ENCODE measurements at regions not wholly inside any gene's neighbourhood (a gene's known extent, or its start where the extent isn't known, plus 50 kb on each side); places are given as distances from the start of the nearest gene placed in this dataset.
"Not testable (repeated sequence)": the region's sequence is repeated elsewhere in the genome, so short reads cannot be mapped to it uniquely, and the experiment has no call there.

DNA sequence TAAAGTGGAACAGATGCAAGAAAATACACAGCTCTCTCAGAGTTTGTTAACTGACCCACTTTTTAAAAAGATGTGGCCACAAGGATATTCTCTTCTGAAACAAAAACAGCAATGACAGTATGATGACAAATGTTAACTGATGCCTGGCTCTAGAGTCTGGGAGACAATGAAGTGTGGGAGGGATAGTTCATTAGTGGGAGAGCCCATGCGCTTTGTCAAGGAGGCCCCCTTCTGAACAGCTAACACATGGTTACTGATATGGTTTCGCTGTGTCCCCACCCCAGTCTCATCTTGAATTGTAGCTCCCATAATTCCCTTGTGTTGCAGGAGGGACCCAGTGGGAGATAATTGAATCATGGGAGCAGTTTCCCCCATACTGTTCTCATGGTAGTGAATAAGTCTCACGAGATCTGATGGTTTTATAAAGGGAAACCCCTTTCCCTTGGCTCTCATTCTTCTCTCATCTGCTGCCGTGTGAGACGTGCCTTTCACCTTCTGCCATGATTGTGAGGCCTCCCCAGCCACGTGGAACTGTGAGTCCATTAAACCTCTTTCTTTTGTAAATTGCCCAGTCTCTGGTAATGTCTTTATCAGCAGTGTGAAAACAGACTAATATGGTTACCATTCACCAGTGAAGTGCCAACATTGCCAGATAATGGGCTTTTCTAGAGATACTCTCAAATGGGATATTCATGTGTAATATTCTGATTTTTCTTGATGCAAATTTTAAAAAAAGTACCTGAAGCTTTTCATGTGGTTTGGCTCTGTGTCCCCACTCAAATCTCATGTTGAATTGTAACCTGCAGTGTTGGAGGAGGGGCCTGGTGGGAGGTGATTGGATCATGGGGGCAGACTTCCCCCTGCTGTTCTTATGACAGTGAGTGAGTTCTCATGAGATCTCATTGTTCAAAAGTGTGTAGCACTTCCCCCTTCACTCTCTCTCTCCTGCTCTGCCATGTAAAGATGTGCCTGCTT is 435.8 kb downstream of the SHISA9 start:
- not testable (repeated sequence) for H3K27me3 ChIP-seq (ENCODE audit: control insufficient read depth, insufficient read depth, low read length); H3K4me1 ChIP-seq (ENCODE audit: control insufficient read depth, insufficient read depth, low read length); H3K9me3 ChIP-seq (ENCODE audit: control insufficient read depth, low read depth, low read length); H3K4me3 ChIP-seq (ENCODE audit: low read length); H3K36me3 ChIP-seq (ENCODE audit: control insufficient read depth, insufficient read depth, low read length); H3K27ac ChIP-seq (ENCODE audit: low read length); DNase-seq
- WGBS (ENCODE audit: insufficient coverage, low lambda C conversion rate): no CpG with 5 or more reads among the region's 6 CpGs

DNA sequence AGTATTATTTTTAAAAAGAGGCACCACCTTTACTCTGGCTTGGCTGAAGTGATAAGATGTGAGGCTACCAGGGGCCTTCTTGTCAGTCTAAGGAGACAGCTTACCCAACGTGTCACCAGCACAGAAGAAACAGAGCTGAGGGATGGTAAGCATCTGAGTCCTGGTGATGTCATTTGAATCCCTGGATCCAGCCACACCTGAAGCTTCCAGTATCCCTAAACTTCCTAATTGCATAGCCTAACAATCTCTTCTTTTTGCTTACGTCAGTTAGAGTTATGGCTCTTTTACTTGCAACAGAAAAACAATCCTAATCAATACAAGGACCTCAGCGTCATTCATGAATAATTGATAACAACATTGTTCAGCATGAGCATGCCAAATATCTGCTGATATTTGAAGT is 436.6 kb downstream of the SHISA9 start:
- 83% methylated on average over 1 of the region's 3 CpGs for WGBS (ENCODE audit: insufficient coverage, low lambda C conversion rate)
- Histone ChIP-seq H3K27me3 (ENCODE audit: control insufficient read depth, insufficient read depth, low read length) (no peaks in the 10 kb centered on the region), H3K9me3 (ENCODE audit: control insufficient read depth, low read depth, low read length) (no peaks in the 10 kb centered on the region), H3K4me3 (ENCODE audit: low read length) (no peak overlapping the region), H3K36me3 (ENCODE audit: control insufficient read depth, insufficient read depth, low read length) (no peaks in the 10 kb centered on the region), H3K4me1 (ENCODE audit: control insufficient read depth, insufficient read depth, low read length) (peaks cover 3% of the 10 kb centered on the region), H3K27ac (ENCODE audit: low read length) (no peak overlapping the region)
- no peak for DNase-seq

DNA sequence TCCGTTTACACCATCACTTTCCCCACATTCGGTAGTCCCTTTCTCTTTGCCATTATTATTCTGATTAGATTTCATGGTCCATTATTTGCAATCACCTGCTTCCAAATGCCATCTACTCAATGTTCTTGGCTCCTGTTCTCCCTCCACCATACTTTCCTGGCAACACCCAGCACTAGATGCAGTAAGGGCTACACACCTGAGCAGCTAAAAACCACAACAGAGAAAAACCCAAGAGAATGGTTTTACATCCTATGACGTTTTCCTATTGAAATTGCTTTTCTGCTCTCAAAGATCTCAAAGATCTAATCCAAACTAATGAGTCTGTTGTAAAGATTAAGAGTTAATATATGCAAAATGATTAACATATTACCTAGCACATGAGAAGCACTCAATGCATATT is 441.3 kb downstream of the SHISA9 start:
- H3K27ac ChIP-seq (ENCODE audit: low read length): no peak overlapping the region
- 78% methylated on average over 1 of the region's 3 CpGs for WGBS (ENCODE audit: insufficient coverage, low lambda C conversion rate)
- H3K36me3 ChIP-seq (ENCODE audit: control insufficient read depth, insufficient read depth, low read length): no peaks in the 10 kb centered on the region
- DNase-seq: no peak
- no peak overlapping the region for H3K4me3 ChIP-seq (ENCODE audit: low read length)
- H3K4me1 ChIP-seq (ENCODE audit: control insufficient read depth, insufficient read depth, low read length): peaks cover 3% of the 10 kb centered on the region
- H3K27me3 ChIP-seq (ENCODE audit: control insufficient read depth, insufficient read depth, low read length): no peaks in the 10 kb centered on the region
- no peaks in the 10 kb centered on the region for H3K9me3 ChIP-seq (ENCODE audit: control insufficient read depth, low read depth, low read length)

DNA sequence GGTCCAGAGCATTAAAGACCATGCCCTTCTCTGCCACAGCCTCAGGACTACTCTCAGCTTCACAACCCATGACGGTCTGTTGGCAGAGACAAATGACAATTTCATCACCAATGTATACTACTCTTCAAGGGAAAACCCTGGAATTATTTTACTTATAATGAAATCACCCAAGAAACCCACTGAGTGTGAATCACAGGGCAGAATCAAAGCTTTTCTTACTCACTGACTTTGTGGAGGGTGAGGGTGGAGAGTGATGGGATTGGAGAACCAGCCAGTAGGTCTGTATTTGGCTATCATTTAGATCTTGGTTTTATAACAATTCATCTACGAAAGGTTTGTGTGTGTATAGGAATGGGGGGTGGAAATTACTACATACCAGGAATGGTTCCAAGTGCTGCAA is 442.6 kb downstream of the SHISA9 start:
- WGBS (ENCODE audit: insufficient coverage, low lambda C conversion rate): 80% methylated on average over 1 of the region's 2 CpGs
- Histone ChIP-seq H3K4me3 (ENCODE audit: low read length) (no peak overlapping the region), H3K27ac (ENCODE audit: low read length) (no peak overlapping the region), H3K36me3 (ENCODE audit: control insufficient read depth, insufficient read depth, low read length) (no peaks in the 10 kb centered on the region), H3K4me1 (ENCODE audit: control insufficient read depth, insufficient read depth, low read length) (peaks cover 3% of the 10 kb centered on the region), H3K9me3 (ENCODE audit: control insufficient read depth, low read depth, low read length) (no peaks in the 10 kb centered on the region), H3K27me3 (ENCODE audit: control insufficient read depth, insufficient read depth, low read length) (no peaks in the 10 kb centered on the region)
- no peak for DNase-seq

DNA sequence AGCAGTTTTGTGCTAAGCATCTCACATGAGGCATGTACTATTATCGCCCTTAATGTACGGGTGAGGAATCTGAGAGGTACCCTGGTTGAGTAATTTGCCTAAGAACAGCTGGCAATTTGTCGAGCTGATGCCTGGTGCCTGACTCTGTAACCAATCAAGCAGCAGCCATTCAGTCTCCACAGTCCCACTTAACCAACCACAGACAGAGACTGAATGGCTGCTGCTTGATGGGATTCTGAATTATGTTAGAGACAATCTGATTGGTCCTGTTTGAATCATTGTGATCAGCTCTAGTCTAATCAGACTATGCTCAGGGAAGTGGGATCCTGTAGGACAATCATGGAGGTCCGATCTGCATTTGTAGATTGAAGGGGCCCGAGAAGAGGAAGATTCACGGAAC is 447.0 kb downstream of the SHISA9 start:
- Histone ChIP-seq H3K36me3 (ENCODE audit: control insufficient read depth, insufficient read depth, low read length) (no peaks in the 10 kb centered on the region), H3K4me1 (ENCODE audit: control insufficient read depth, insufficient read depth, low read length) (no peaks in the 10 kb centered on the region)
- 94% methylated on average over 3 of the region's 6 CpGs for WGBS (ENCODE audit: insufficient coverage, low lambda C conversion rate)

DNA sequence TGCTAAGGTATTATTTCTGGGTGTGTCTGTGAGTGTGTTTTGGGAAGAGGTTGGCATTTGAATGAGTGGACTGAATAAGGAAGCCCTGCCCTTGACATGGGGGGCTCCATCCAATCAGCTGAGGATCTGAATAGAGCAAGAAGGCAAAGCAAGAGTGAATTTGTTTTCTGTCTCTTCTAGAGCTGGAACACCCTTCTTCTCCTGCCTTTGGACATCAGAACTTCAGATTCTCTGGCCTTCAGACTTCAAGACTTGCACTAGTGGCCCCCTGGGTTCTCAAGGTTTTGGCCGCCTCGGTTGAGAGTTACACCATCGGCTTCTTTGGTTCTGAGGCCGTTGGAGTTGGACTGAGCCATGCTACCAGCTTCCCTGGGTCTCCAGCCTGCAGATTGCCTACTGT is 448.6 kb downstream of the SHISA9 start:
- H3K36me3 ChIP-seq (ENCODE audit: control insufficient read depth, insufficient read depth, low read length): no peaks in the 10 kb centered on the region
- no peak for DNase-seq
- no CpG with 5 or more reads among the region's 4 CpGs for WGBS (ENCODE audit: insufficient coverage, low lambda C conversion rate)

More for the DNA sequence above, 447.0 kb downstream of the SHISA9 start:
- no peak overlapping the region for H3K4me3 ChIP-seq (ENCODE audit: low read length)
- no peaks in the 10 kb centered on the region for H3K27me3 ChIP-seq (ENCODE audit: control insufficient read depth, insufficient read depth, low read length)
- no peaks in the 10 kb centered on the region for H3K9me3 ChIP-seq (ENCODE audit: control insufficient read depth, low read depth, low read length)
- H3K27ac ChIP-seq (ENCODE audit: low read length): no peak overlapping the region
- DNase-seq: no peak

DNA sequence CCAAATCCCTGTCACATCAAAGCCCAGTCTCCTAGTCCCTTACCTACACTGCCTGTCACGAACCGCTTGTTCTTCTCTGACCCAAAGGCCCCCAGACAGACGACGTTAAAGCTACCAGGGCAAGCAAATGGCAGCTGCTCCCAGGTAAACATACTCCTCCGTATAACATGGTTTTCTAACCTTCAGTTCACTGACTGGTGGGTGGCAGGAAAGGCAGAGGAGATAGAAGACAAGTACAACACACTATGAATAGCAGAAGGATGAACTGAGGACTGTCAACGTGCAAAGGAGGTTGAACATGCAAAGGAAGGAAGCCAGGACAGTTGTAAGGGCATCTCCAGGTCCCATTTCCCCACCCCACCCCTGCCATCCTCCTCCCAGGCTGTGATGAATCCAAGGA is 449.8 kb downstream of the SHISA9 start:
- H3K27ac ChIP-seq (ENCODE audit: low read length): no peak overlapping the region
- WGBS (ENCODE audit: insufficient coverage, low lambda C conversion rate): 80% methylated on average over 3 of the region's 6 CpGs

More for the DNA sequence above, 448.6 kb downstream of the SHISA9 start:
- no peaks in the 10 kb centered on the region for H3K9me3 ChIP-seq (ENCODE audit: control insufficient read depth, low read depth, low read length)
- no peaks in the 10 kb centered on the region for H3K27me3 ChIP-seq (ENCODE audit: control insufficient read depth, insufficient read depth, low read length)
- no peaks in the 10 kb centered on the region for H3K4me1 ChIP-seq (ENCODE audit: control insufficient read depth, insufficient read depth, low read length)
- no peak overlapping the region for H3K4me3 ChIP-seq (ENCODE audit: low read length)
- no peak overlapping the region for H3K27ac ChIP-seq (ENCODE audit: low read length)

DNA sequence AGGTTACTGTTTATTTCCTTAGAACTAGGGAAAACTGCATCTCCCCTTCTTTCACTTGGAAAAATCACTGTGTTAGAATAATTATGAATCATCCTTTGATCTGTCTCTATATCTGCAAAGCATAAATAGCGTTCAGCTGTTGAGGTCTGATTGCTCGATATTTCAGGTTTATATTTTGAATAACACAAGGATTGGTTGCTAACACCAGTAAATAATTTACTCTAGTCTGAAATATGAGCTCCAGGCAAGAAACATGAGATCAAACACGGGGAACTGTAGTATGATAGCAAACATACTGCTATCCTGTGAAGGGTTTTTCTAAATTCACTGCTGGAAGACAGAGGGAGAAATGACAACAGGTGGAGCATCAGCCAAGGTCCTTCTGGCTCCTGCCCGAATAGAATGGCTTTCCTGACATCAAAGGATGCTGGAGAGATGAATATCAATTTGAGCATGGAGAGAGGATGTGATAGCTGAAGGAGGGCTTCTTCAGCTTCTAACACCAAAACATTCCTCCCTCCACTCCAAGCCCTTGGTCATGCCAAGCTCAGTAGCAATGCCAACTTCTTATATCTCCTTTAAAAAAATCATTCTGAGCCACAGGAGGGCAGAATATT is 450.3 kb downstream of the SHISA9 start:
- H3K9me3 ChIP-seq (ENCODE audit: control insufficient read depth, low read depth, low read length): no peaks in the 10 kb centered on the region
- no peaks in the 10 kb centered on the region for H3K4me1 ChIP-seq (ENCODE audit: control insufficient read depth, insufficient read depth, low read length)
- WGBS (ENCODE audit: insufficient coverage, low lambda C conversion rate): 44% methylated on average over 2 of the region's 4 CpGs
- H3K36me3 ChIP-seq (ENCODE audit: control insufficient read depth, insufficient read depth, low read length): no peaks in the 10 kb centered on the region
- no peak for DNase-seq
- no peaks in the 10 kb centered on the region for H3K27me3 ChIP-seq (ENCODE audit: control insufficient read depth, insufficient read depth, low read length)
- H3K27ac ChIP-seq (ENCODE audit: low read length): no peak overlapping the region
- H3K4me3 ChIP-seq (ENCODE audit: low read length): no peak overlapping the region

More for the DNA sequence above, 449.8 kb downstream of the SHISA9 start:
- no peak for DNase-seq
- H3K36me3 ChIP-seq (ENCODE audit: control insufficient read depth, insufficient read depth, low read length): no peaks in the 10 kb centered on the region
- no peak overlapping the region for H3K4me3 ChIP-seq (ENCODE audit: low read length)
- H3K9me3 ChIP-seq (ENCODE audit: control insufficient read depth, low read depth, low read length): no peaks in the 10 kb centered on the region
- H3K27me3 ChIP-seq (ENCODE audit: control insufficient read depth, insufficient read depth, low read length): no peaks in the 10 kb centered on the region
- H3K4me1 ChIP-seq (ENCODE audit: control insufficient read depth, insufficient read depth, low read length): no peaks in the 10 kb centered on the region

DNA sequence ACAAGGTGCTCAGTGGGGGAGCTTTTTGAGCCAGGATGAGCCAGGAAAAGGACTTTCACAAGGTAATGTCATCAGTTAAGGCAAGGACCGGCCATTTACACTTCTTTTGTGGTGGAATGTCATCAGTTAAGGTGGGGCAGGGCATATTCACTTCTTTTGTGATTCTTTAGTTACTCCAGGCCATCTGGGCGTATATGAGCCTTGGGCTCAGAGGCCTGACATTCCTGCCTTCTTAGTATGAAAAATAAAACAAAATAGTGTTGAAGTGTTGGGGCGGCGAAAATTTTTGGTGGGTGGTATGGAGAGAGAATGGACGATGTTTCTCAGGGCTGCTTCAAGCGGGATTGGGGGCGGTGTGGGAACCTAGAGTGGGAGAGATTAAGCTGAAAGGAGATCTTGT is 451.4 kb downstream of the SHISA9 start:
- H3K4me1 ChIP-seq (ENCODE audit: control insufficient read depth, insufficient read depth, low read length); H3K36me3 ChIP-seq (ENCODE audit: control insufficient read depth, insufficient read depth, low read length); H3K27ac ChIP-seq (ENCODE audit: low read length); H3K4me3 ChIP-seq (ENCODE audit: low read length); H3K27me3 ChIP-seq (ENCODE audit: control insufficient read depth, insufficient read depth, low read length); DNase-seq; H3K9me3 ChIP-seq (ENCODE audit: control insufficient read depth, low read depth, low read length): not testable (repeated sequence)
- 100% methylated on average over 1 of the region's 7 CpGs for WGBS (ENCODE audit: insufficient coverage, low lambda C conversion rate)

DNA sequence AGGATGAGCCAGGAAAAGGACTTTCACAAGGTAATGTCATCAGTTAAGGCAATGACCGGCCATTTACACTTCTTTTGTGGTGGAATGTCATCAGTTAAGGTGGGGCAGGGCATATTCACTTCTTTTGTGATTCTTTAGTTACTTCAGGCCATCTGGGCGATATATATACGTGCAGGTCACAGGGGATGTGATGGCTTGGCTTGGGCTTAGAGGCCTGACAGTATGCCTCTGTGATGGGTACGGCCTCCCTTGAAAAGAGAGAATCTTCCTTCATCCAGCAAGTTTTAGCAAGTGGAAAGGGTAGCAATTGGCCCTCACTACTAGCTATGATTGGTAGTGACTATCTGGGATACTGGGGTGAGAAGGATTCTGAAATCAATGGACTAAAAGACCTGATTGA is 456.4 kb downstream of the SHISA9 start:
- not testable (repeated sequence) for H3K36me3 ChIP-seq (ENCODE audit: control insufficient read depth, insufficient read depth, low read length); H3K4me1 ChIP-seq (ENCODE audit: control insufficient read depth, insufficient read depth, low read length); H3K27me3 ChIP-seq (ENCODE audit: control insufficient read depth, insufficient read depth, low read length); H3K27ac ChIP-seq (ENCODE audit: low read length); H3K4me3 ChIP-seq (ENCODE audit: low read length); H3K9me3 ChIP-seq (ENCODE audit: control insufficient read depth, low read depth, low read length); DNase-seq
- no CpG with 5 or more reads among the region's 4 CpGs for WGBS (ENCODE audit: insufficient coverage, low lambda C conversion rate)
